GM12878 (cell line): ENCODE measurements at regions not wholly inside any gene's neighbourhood (a gene's known extent, or its start where the extent isn't known, plus 50 kb on each side); places are given as distances from the start of the nearest gene placed in this dataset.

Source experiments
- ATAC-seq: fragments of 200-7000 bp; cut with Tn5 transposase; 3 replicates; pipeline ENCODE4 v1.9.1; 2020; ENCODE audit warnings: mild to moderate bottlenecking, moderate library complexity
- BruUV-seq: library from RNA; stranded (reverse); fragments of 400-500 nt; replicated peaks from 2 replicates; lab custom pipeline; 2021; lab: Mats Ljungman, UMichigan
- CTCF ChIA-PET: fragments of 300-600 bp; sonication (Branson Sonifier 250); formaldehyde crosslinking; extraction: SDS; loops from one replicate; lab custom pipeline; 2021; ENCODE audit warnings: inconsistent platforms; lab: Yijun Ruan, JAX
- POLR2A ChIA-PET: fragments of 350-600 bp; formaldehyde crosslinking; extraction: SDS; loops from one replicate; lab custom pipeline; 2021; ENCODE audit warnings: inconsistent platforms; lab: Charles Lee
- RAD21 ChIA-PET: fragments of 300-600 bp; sonication (Branson Sonifier 250); formaldehyde crosslinking; loops from one replicate; lab custom pipeline; 2023; ENCODE audit warnings: antibody characterized with exemption; ENCODE audit not compliant: unreplicated experiment; lab: Charles Lee
- SMC1A ChIA-PET: fragments of 300-600 bp; sonication (Branson Sonifier 250); formaldehyde crosslinking; loops from one replicate; lab custom pipeline; 2023; ENCODE audit not compliant: unreplicated experiment, uncharacterized antibody; lab: Charles Lee
- DNase-seq: peaks from one replicate; pipeline ENCODE4 v3.0.0-alpha.2; 2011; ENCODE audit warnings: low read depth, low spot score
- FAIRE-seq: peaks from 3 replicates; lab custom pipeline; 2011; peaks lifted over from hg19 to GRCh38; lab: Jason Lieb, UNC
- H2AFZ ChIP-seq: 2 replicates; pipeline ENCODE4 v1.6.0; 2011; ENCODE audit warnings: low read depth, low read length, control low read depth; ENCODE audit not compliant: control insufficient read depth
- H3K27ac ChIP-seq: 2 replicates; pipeline ENCODE4 v1.5.1; 2011; ENCODE audit warnings: control low read depth; ENCODE audit not compliant: control insufficient read depth, insufficient read depth
- H3K27me3 ChIP-seq, 2 experiments: replicated peaks in 1 of 2; 2 replicates each; pipeline versions ENCODE4 v1.6.0 to v1.6.1; 2011; ENCODE audit warnings: low read length in 1 of 2; ENCODE audit not compliant: control insufficient read depth in 2 of 2, insufficient read depth in 2 of 2
- H3K36me3 ChIP-seq, 2 experiments: 2 replicates each; pipeline ENCODE4 v1.5.1; 2011; ENCODE audit warnings: low read length in 1 of 2; ENCODE audit not compliant: control insufficient read depth in 2 of 2, insufficient read depth in 2 of 2
- H3K4me1 ChIP-seq: 2 replicates; pipeline ENCODE4 v1.6.1; 2011; ENCODE audit warnings: mild to moderate bottlenecking, low read length, moderate library complexity, mixed read lengths; ENCODE audit not compliant: control insufficient read depth, insufficient read depth
- H3K4me2 ChIP-seq: 2 replicates; pipeline ENCODE4 v1.6.0; 2011; ENCODE audit warnings: control low read depth; ENCODE audit not compliant: control insufficient read depth, insufficient read depth
- H3K4me3 ChIP-seq: fragments of 200-600 bp; sonication (generic); 2 replicates; pipeline ENCODE4 v1.5.1; 2016
- H3K79me2 ChIP-seq: 2 replicates; pipeline ENCODE4 v1.6.0; 2011; ENCODE audit warnings: low read length; ENCODE audit not compliant: control insufficient read depth, insufficient read depth
- H3K9ac ChIP-seq: 2 replicates; pipeline ENCODE4 v1.8.0; 2011; ENCODE audit warnings: low read length, control low read depth, mixed read lengths; ENCODE audit not compliant: control insufficient read depth, insufficient read depth
- H3K9me3 ChIP-seq: replicated peaks from 3 replicates; pipeline ENCODE4 v1.5.1; 2011; ENCODE audit warnings: mild to moderate bottlenecking, low read length; ENCODE audit not compliant: control insufficient read depth, insufficient read depth
- H4K20me1 ChIP-seq: 2 replicates; pipeline ENCODE4 v1.6.0; 2011; ENCODE audit not compliant: control insufficient read depth, insufficient read depth
- CBX5 ChIP-seq: sonication (generic); IDR thresholded peaks from 2 replicates; pipeline ENCODE4 v1.6.1; 2016; ENCODE audit warnings: low read depth, moderate library complexity, mild to moderate bottlenecking, inconsistent platforms
- DPF2 ChIP-seq: fragments of 450-650 bp; IDR thresholded peaks from 2 replicates; pipeline ENCODE4 v1.6.1; 2017; ENCODE audit warnings: mild to moderate bottlenecking
- EED ChIP-seq: sonication (generic); IDR thresholded peaks from 2 replicates; pipeline ENCODE4 v1.6.1; 2016; ENCODE audit warnings: antibody characterized with exemption, low read depth
- GABPA ChIP-seq: IDR thresholded peaks from 2 replicates; pipeline ENCODE4 v1.6.1; 2014; ENCODE audit warnings: antibody characterized with exemption, low read depth, mild to moderate bottlenecking, inconsistent platforms
- KDM1A ChIP-seq: fragments of 200-600 bp; sonication (generic); IDR thresholded peaks from 2 replicates; pipeline ENCODE4 v1.6.1; 2016; ENCODE audit warnings: borderline replicate concordance
- LARP7 ChIP-seq: fragments of 450-650 bp; IDR thresholded peaks from 2 replicates; pipeline ENCODE4 v1.6.1; 2017; ENCODE audit warnings: mild to moderate bottlenecking
- MEF2A ChIP-seq: IDR thresholded peaks from 2 replicates; pipeline ENCODE4 v1.6.1; 2011; ENCODE audit warnings: low read depth, mild to moderate bottlenecking, low read length, moderate library complexity; ENCODE audit not compliant: insufficient read depth
- PKNOX1 ChIP-seq: fragments of 450-650 bp; IDR thresholded peaks from 2 replicates; pipeline ENCODE4 v1.6.1; 2016; ENCODE audit warnings: mild to moderate bottlenecking
- YY1 ChIP-seq: IDR thresholded peaks from 2 replicates; pipeline ENCODE4 v1.6.1; 2011; ENCODE audit warnings: low read depth, mild to moderate bottlenecking, low read length
- ZBTB4 ChIP-seq: fragments of 450-650 bp; formaldehyde crosslinking; IDR thresholded peaks from 2 replicates; pipeline ENCODE4 v1.4.0; 2022; ENCODE audit warnings: mild to moderate bottlenecking, moderate library complexity
- ZNF687 ChIP-seq: fragments of 450-650 bp; IDR thresholded peaks from 2 replicates; pipeline ENCODE4 v1.6.1; 2017; ENCODE audit warnings: mild to moderate bottlenecking, moderate library complexity
- whole genome bisulfite sequencing: methylation state at CpG from one replicate; pipeline ENCODE4 v1.1.6; 2016; ENCODE audit warnings: low lambda C conversion rate; ENCODE audit not compliant: insufficient replicate concordance, insufficient coverage; ENCODE audit errors: missing lambda C conversion rate; 5-methylcytosine and 5-hydroxymethylcytosine counted together
- in situ Hi-C: fragments of 300-500 bp; cut with MboI; formaldehyde crosslinking; loops from 9 replicates; pipeline ENCODE4 v1.14.3; 2018; ENCODE audit warnings: mixed read lengths
- intact Hi-C: fragments of 100-400 bp; cut with micrococcal nuclease; formaldehyde crosslinking; loops from one replicate; pipeline ENCODE4 v1.14.2; 2022; ENCODE audit not compliant: unreplicated experiment
- TF ChIP-seq, protein P1 (sequence below): fragments of 450-650 bp; IDR thresholded peaks from 2 replicates; pipeline ENCODE4 v1.6.1; 2017; ENCODE audit warnings: mild to moderate bottlenecking, low read depth, inconsistent platforms; ENCODE audit not compliant: poor library complexity, severe bottlenecking

GRCh38 chr10:33042565-33042964 is 84.5 kb upstream of the ITGB1 start:
- no peak for DNase-seq
- Histone ChIP-seq H4K20me1 (no peaks in the 10 kb centered on the region), H3K4me3 (no peak overlapping the region), H3K9ac (no peak overlapping the region), H3K27ac (no peak overlapping the region), H3K79me2 (no peaks in the 10 kb centered on the region), H3K36me3 (no peaks in the 10 kb centered on the region), H3K9me3 (no peaks in the 10 kb centered on the region), H2AFZ (no peak overlapping the region), H3K27me3 (no peaks in the 10 kb centered on the region), H3K4me2 (no peak overlapping the region), H3K4me1 (no peaks in the 10 kb centered on the region)
- ATAC-seq, result no peak
- ChIA-PET POLR2A (no interaction called here), RAD21 (no interaction called here), CTCF (no interaction called here), SMC1A (no interaction called here)
- no TSS peak for BruUV-seq
- intact Hi-C loops (no loop called here), in situ Hi-C loops (no loop called here)
- no peak for FAIRE-seq
- WGBS, result 25% methylated on average over 2 of the region's 2 CpGs
- TF ChIP-seq KDM1A (no peak), PKNOX1 (no peak), GABPA (no peak), YY1 (no peak), ZBTB4 (CRISPR knock-in tag) (no peak), ZNF687 (no peak), MEF2A (no peak), DPF2 (no peak), CBX5 (no peak), EED (no peak), LARP7 (no peak)
- TF ChIP-seq, protein P1, sequence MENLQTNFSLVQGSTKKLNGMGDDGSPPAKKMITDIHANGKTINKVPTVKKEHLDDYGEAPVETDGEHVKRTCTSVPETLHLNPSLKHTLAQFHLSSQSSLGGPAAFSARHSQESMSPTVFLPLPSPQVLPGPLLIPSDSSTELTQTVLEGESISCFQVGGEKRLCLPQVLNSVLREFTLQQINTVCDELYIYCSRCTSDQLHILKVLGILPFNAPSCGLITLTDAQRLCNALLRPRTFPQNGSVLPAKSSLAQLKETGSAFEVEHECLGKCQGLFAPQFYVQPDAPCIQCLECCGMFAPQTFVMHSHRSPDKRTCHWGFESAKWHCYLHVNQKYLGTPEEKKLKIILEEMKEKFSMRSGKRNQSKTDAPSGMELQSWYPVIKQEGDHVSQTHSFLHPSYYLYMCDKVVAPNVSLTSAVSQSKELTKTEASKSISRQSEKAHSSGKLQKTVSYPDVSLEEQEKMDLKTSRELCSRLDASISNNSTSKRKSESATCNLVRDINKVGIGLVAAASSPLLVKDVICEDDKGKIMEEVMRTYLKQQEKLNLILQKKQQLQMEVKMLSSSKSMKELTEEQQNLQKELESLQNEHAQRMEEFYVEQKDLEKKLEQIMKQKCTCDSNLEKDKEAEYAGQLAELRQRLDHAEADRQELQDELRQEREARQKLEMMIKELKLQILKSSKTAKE, result no peak
